ENCODE measurements at regions not wholly inside any gene's neighbourhood (a gene's known extent, or its start where the extent isn't known, plus 50 kb on each side); places are given as distances from the start of the nearest gene placed in this dataset.

DNA sequence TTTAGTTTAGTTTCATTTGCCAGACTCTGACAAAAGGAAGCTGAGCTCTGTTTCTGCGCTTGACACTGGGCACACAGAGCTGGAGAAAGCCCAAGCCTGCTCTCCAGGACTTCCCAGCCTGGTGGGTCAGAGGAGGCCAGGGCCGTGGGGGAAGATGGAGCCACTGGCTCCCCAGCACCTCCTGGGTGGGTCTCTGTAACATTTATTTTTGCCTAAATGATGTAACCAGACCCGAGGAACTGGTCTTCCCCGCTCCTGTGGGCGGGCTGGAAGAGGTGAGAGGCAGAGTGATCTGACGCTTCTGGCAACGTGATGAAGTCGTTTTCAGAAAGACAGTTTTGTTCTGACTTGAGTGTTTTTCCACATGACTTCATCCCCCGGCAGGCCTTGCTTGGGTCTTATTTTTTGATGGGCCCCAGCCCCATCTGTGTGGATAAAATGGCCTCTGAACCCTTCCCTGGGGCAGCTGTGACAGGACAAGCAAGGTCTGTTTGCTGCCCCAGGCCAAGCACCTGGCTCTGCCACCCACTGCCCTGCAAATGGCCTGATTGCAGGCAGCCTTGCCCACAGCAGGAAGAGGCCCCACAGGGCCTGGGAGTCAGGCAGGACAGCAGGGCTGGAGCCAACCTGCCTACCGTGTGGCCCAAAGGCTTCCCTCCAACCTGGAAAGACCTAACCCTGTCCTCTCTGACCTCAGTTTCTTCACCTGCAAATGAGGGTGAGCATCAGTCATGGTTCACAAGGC, 304.9 kb upstream of the ZMIZ1 start:
- no peak for TF ChIP-seq CTCF (IDR thresholded peaks at IDR 0.05)
- TF ChIP-seq POLR2A (IDR thresholded peaks at IDR 0.05), result no peak

All from suprapubic skin (tissue), 3 donors.